ENCODE measurements at regions not wholly inside any gene's neighbourhood (a gene's known extent, or its start where the extent isn't known, plus 50 kb on each side); places are given as distances from the start of the nearest gene placed in this dataset.

DNA sequence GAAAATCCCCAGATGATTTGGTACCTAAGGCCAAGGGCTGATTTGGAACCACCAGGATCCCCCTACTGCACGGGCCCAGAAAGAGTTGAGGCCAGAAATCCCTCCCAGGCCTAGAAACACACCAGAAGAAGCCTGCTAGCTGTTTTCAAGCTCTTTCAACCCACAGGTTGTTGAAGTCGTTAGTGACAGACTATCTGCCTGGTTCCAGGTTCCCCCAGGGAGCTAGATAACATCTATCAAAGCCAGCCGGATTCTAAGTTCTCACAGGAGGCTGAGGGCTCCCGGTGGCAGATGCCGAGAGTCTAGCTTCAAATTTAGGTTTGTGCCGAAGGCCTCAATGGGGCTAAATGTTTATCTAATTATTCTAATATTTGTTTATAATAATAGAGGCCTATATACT lies 132.0 kb upstream of the ATP6AP2 start:
- no peak for TF ChIP-seq POLR2AphosphoS5 (IDR thresholded peaks at IDR 0.05)
- TF ChIP-seq, protein P1, sequence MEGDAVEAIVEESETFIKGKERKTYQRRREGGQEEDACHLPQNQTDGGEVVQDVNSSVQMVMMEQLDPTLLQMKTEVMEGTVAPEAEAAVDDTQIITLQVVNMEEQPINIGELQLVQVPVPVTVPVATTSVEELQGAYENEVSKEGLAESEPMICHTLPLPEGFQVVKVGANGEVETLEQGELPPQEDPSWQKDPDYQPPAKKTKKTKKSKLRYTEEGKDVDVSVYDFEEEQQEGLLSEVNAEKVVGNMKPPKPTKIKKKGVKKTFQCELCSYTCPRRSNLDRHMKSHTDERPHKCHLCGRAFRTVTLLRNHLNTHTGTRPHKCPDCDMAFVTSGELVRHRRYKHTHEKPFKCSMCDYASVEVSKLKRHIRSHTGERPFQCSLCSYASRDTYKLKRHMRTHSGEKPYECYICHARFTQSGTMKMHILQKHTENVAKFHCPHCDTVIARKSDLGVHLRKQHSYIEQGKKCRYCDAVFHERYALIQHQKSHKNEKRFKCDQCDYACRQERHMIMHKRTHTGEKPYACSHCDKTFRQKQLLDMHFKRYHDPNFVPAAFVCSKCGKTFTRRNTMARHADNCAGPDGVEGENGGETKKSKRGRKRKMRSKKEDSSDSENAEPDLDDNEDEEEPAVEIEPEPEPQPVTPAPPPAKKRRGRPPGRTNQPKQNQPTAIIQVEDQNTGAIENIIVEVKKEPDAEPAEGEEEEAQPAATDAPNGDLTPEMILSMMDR (IDR thresholded peaks at IDR 0.05), result no peak

Data from transverse colon (tissue), 4 donors.